PC-9 (cell line): ENCODE measurements at regions not wholly inside any gene's neighbourhood (a gene's known extent, or its start where the extent isn't known, plus 50 kb on each side); places are given as distances from the start of the nearest gene placed in this dataset.

ENCODE experiments used
- BruUV-seq: library from RNA; stranded (reverse); fragments of 400-500 nt; replicated peaks from 2 replicates; lab custom pipeline; 2021; lab: Mats Ljungman, UMichigan
- CTCF ChIA-PET: fragments of 300-600 bp; sonication (Branson Sonifier 250); formaldehyde crosslinking; loops from one replicate; lab custom pipeline; 2022; ENCODE audit warnings: antibody characterized with exemption; lab: Charles Lee
- POLR2A ChIA-PET: fragments of 300-600 bp; sonication (Branson Sonifier 250); formaldehyde crosslinking; loops from one replicate; lab custom pipeline; 2022; ENCODE audit warnings: antibody characterized with exemption; ENCODE audit not compliant: unreplicated experiment; lab: Charles Lee
- DNase-seq, 2 experiments: peaks; one replicate each; pipeline versions ENCODE4 v3.0.0 to v3.0.0-alpha.2; 2015 to 2022; ENCODE audit warnings: mixed read lengths in 1 of 2
- H2AFZ ChIP-seq: fragments of 200-600 bp; sonication (generic); 2 replicates; pipeline ENCODE4 v1.8.1; 2017; ENCODE audit warnings: antibody characterized with exemption
- H3F3A ChIP-seq: fragments of 200-600 bp; sonication (generic); 2 replicates; pipeline ENCODE4 v1.8.1; 2017; ENCODE audit warnings: antibody characterized with exemption, mild to moderate bottlenecking, low read depth; ENCODE audit not compliant: insufficient read depth
- H3K27ac ChIP-seq: fragments of 200-600 bp; sonication (generic); 2 replicates; pipeline ENCODE4 v1.6.1; 2016; ENCODE audit warnings: mixed run types
- H3K27me3 ChIP-seq: fragments of 200-600 bp; sonication (generic); 2 replicates; pipeline ENCODE4 v1.6.1; 2016; ENCODE audit warnings: low read depth, mixed run types; ENCODE audit not compliant: insufficient read depth
- H3K36me3 ChIP-seq: fragments of 200-600 bp; sonication (generic); 2 replicates; pipeline ENCODE4 v1.6.1; 2016; ENCODE audit warnings: low read depth, mixed run types
- H3K4me1 ChIP-seq: fragments of 200-600 bp; sonication (generic); replicated peaks from 2 replicates; pipeline ENCODE4 v1.6.1; 2016; ENCODE audit warnings: mixed run types; ENCODE audit not compliant: insufficient read depth
- H3K4me2 ChIP-seq: fragments of 200-600 bp; sonication (generic); 2 replicates; pipeline ENCODE4 v1.6.1; 2017; ENCODE audit warnings: mixed run types
- H3K4me3 ChIP-seq: fragments of 200-600 bp; sonication (generic); 2 replicates; pipeline ENCODE4 v1.6.1; 2016; ENCODE audit warnings: mixed run types
- H3K79me2 ChIP-seq: fragments of 200-600 bp; sonication (generic); 2 replicates; pipeline ENCODE4 v1.6.1; 2017; ENCODE audit warnings: low read depth, mixed run types
- H3K9me2 ChIP-seq: fragments of 200-600 bp; sonication (generic); 2 replicates; pipeline ENCODE4 v1.8.1; 2017; ENCODE audit warnings: mild to moderate bottlenecking; ENCODE audit not compliant: insufficient read depth
- H3K9me3 ChIP-seq: fragments of 200-600 bp; sonication (generic); 2 replicates; pipeline ENCODE4 v1.8.1; 2016; ENCODE audit warnings: low read depth; ENCODE audit not compliant: insufficient read depth
- H4K20me1 ChIP-seq: fragments of 200-600 bp; sonication (generic); 2 replicates; pipeline ENCODE4 v1.8.1; 2017; ENCODE audit not compliant: insufficient read depth
- EZH2 ChIP-seq: fragments of 200-600 bp; sonication (generic); IDR thresholded peaks from 2 replicates; pipeline ENCODE4 v1.8.0; 2017; ENCODE audit warnings: antibody characterized with exemption, low read depth
- intact Hi-C: fragments of 100-400 bp; cut with micrococcal nuclease; formaldehyde crosslinking; loops from one replicate; pipeline ENCODE4 v1.10.0; 2022; ENCODE audit not compliant: unreplicated experiment
- TF ChIP-seq, protein P1 (sequence below): fragments of 200-600 bp; sonication (generic); conservative IDR thresholded peaks from 2 replicates; pipeline ENCODE4 v1.6.1; 2017; ENCODE audit warnings: mixed run types, antibody characterized with exemption, mild to moderate bottlenecking, moderate library complexity

DNA sequence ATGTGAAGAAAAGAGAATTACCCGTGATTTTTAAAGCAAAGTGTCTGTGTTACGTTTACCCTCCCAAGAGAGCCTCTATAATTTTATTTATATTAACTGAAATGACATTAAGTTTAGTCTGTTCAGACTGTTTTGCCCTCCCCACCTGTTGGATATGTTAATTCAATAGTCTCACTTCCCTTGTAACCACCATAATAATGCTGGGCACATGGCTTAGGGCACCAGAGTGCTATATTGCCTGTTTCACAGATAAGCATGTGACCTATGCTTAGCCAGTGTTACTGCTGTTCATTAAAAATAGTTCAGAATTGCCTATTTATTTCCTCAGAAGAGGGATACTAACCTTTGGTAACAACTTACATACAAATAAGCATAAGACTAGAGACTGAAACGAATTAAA lies 446.2 kb downstream of the FAT4 start:
- ChIA-PET CTCF (no interaction called here), POLR2A (interaction anchor here (0.8 kb wide), 1 partner anchor 8 kb away, joined by 5 read pairs; no protein-coding TSS in a partner anchor)
- no peaks in the 10 kb centered on the region for H3F3A ChIP-seq
- H3K36me3 ChIP-seq = no peaks in the 10 kb centered on the region
- H4K20me1 ChIP-seq = no peaks in the 10 kb centered on the region
- BruUV-seq = no TSS peak
- H3K79me2 ChIP-seq = no peaks in the 10 kb centered on the region
- no peak overlapping the region for H2AFZ ChIP-seq
- no peak overlapping the region for H3K4me2 ChIP-seq
- H3K9me3 ChIP-seq = no peaks in the 10 kb centered on the region
- no peak overlapping the region for H3K4me3 ChIP-seq
- TF ChIP-seq EZH2 = no peak
- TF ChIP-seq, protein P1, sequence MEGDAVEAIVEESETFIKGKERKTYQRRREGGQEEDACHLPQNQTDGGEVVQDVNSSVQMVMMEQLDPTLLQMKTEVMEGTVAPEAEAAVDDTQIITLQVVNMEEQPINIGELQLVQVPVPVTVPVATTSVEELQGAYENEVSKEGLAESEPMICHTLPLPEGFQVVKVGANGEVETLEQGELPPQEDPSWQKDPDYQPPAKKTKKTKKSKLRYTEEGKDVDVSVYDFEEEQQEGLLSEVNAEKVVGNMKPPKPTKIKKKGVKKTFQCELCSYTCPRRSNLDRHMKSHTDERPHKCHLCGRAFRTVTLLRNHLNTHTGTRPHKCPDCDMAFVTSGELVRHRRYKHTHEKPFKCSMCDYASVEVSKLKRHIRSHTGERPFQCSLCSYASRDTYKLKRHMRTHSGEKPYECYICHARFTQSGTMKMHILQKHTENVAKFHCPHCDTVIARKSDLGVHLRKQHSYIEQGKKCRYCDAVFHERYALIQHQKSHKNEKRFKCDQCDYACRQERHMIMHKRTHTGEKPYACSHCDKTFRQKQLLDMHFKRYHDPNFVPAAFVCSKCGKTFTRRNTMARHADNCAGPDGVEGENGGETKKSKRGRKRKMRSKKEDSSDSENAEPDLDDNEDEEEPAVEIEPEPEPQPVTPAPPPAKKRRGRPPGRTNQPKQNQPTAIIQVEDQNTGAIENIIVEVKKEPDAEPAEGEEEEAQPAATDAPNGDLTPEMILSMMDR = no peak
- no peaks in the 10 kb centered on the region for H3K4me1 ChIP-seq
- no peaks in the 10 kb centered on the region for H3K27me3 ChIP-seq
- intact Hi-C loops = no loop called here
- no peak overlapping the region for H3K27ac ChIP-seq
- H3K9me2 ChIP-seq = no peaks in the 10 kb centered on the region
- DNase-seq = no peak

DNA sequence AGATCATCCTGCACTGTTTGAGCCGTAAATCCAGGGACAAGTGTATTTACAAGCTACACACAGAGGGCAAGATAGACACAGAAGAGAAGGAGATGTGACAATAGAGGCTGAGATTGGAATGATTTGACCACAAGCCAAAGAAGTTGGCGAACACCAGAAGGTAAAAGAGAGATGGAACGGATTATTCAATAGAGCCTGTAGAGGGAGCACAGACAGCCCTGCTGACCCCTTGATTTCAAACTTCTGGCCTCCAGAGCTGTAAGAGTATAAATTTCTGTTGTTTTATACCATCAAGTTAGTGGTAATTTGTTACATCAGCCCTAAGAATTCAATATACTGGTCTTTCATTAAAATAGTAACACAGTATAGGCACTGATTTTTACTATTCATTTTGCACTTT lies 447.8 kb downstream of the FAT4 start:
- H3K79me2 ChIP-seq = no peaks in the 10 kb centered on the region
- ChIA-PET POLR2A (no interaction called here), CTCF (no interaction called here)
- intact Hi-C loops = no loop called here
- BruUV-seq = no TSS peak
- H3K4me3 ChIP-seq = no peak overlapping the region
- no peaks in the 10 kb centered on the region for H3K27me3 ChIP-seq
- no peak overlapping the region for H2AFZ ChIP-seq
- H3K36me3 ChIP-seq = no peaks in the 10 kb centered on the region
- H3K9me2 ChIP-seq = no peaks in the 10 kb centered on the region
- H3K9me3 ChIP-seq = no peaks in the 10 kb centered on the region
- no peaks in the 10 kb centered on the region for H3K4me1 ChIP-seq
- DNase-seq = no peak
- H3K27ac ChIP-seq = no peak overlapping the region
- H4K20me1 ChIP-seq = no peaks in the 10 kb centered on the region
- H3K4me2 ChIP-seq = no peak overlapping the region
- TF ChIP-seq, protein P1 = no peak
- TF ChIP-seq EZH2 = no peak
- no peaks in the 10 kb centered on the region for H3F3A ChIP-seq

DNA sequence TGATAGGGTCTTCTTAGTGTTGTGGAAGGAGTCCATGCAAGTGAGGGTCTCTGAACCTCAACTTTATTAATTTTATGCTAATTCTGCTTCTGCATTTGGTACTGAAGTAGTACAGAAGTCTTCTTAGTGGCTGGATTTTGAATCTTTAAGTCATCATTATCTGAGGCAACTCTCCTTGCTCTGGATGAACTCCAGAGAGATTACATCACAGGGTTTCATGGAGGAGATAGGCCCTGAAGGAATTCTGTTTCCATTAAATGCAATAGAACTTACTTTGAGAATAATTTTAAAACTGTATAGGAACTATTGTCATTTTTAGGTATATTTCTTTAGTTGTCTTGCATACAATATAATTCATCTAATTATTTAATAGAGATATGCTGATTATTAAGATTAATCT lies 451.2 kb downstream of the FAT4 start:
- Histone ChIP-seq H3K9me2 (no peaks in the 10 kb centered on the region), H3K4me1 (no peaks in the 10 kb centered on the region), H3K79me2 (no peaks in the 10 kb centered on the region), H3F3A (no peaks in the 10 kb centered on the region), H3K4me3 (no peak overlapping the region), H2AFZ (no peak overlapping the region), H3K27me3 (no peaks in the 10 kb centered on the region), H3K9me3 (no peaks in the 10 kb centered on the region), H3K4me2 (no peak overlapping the region), H3K36me3 (no peaks in the 10 kb centered on the region), H4K20me1 (no peaks in the 10 kb centered on the region), H3K27ac (no peak overlapping the region)
- CTCF ChIA-PET = no interaction called here
- no peak for DNase-seq
- intact Hi-C loops = no loop called here
- POLR2A ChIA-PET = no interaction called here
- no TSS peak for BruUV-seq
- TF ChIP-seq, protein P1 = no peak
- no peak for TF ChIP-seq EZH2
